GM23248 (cell line): ENCODE measurements at regions not wholly inside any gene's neighbourhood (a gene's known extent, or its start where the extent isn't known, plus 50 kb on each side); places are given as distances from the start of the nearest gene placed in this dataset.

Experiments used
- EZH2 ChIP-seq: fragments of 200-600 bp; sonication (generic); IDR thresholded peaks from 2 replicates; pipeline ENCODE4 v1.6.1; 2018; ENCODE audit warnings: antibody characterized with exemption, mild to moderate bottlenecking; ENCODE audit not compliant: insufficient read depth, poor library complexity, severe bottlenecking
- EZH2phosphoT487 ChIP-seq: fragments of 200-600 bp; sonication (generic); IDR thresholded peaks from 2 replicates; pipeline ENCODE4 v1.6.1; 2018; ENCODE audit warnings: antibody characterized with exemption, moderate library complexity, mild to moderate bottlenecking, low read depth; ENCODE audit not compliant: insufficient read depth

GRCh38 chr4:182103614-182104319, 139.4 kb upstream of the TENM3 start:
- TF ChIP-seq EZH2phosphoT487 (no peak), EZH2 (no peak)
